Skeletal muscle satellite cell (primary cell): ENCODE measurements at regions not wholly inside any gene's neighbourhood (a gene's known extent, or its start where the extent isn't known, plus 50 kb on each side); places are given as distances from the start of the nearest gene placed in this dataset. TPM values are rescaled to one million over a fixed set of nuclear protein-coding genes. Genes with fewer than 3 reads are reported as not detected.

Experiments used
- H3K27me3 ChIP-seq: 2 replicates; pipeline ENCODE4 v1.7.0; 2013; ENCODE audit warnings: low read length; ENCODE audit not compliant: control insufficient read depth, insufficient read depth
- H3K36me3 ChIP-seq: 2 replicates; pipeline ENCODE4 v1.7.0; 2013; ENCODE audit warnings: mild to moderate bottlenecking, control low read depth, low read length; ENCODE audit not compliant: insufficient read depth
- H3K4me1 ChIP-seq: 2 replicates; pipeline ENCODE4 v1.7.0; 2013; ENCODE audit warnings: low read length; ENCODE audit not compliant: control insufficient read depth, insufficient read depth
- H3K4me2 ChIP-seq: 2 replicates; pipeline ENCODE4 v1.7.0; 2013; ENCODE audit warnings: mild to moderate bottlenecking, low read length
- H3K4me3 ChIP-seq: 2 replicates; pipeline ENCODE4 v1.7.0; 2013; ENCODE audit warnings: low read length
- H3K9ac ChIP-seq: 2 replicates; pipeline ENCODE4 v1.7.0; 2013; ENCODE audit warnings: mild to moderate bottlenecking, low read depth, low read length, moderate library complexity
- H3K9me3 ChIP-seq: replicated peaks from 2 replicates; pipeline ENCODE4 v1.7.0; 2013; ENCODE audit warnings: mild to moderate bottlenecking, control low read depth, low read length
- small RNA-seq: library from RNA; depleted of rRNA; stranded (forward); fragments of <200 nt; gene quantifications from one replicate; pipeline ENCODE3, GENCODE V24; 2012

GRCh38 chr18:55034742-55035141, 75.5 kb upstream of the CCDC68 start:
- peaks cover 10% of the 10 kb centered on the region for H3K27me3 ChIP-seq
- no peak overlapping the region for H3K4me3 ChIP-seq
- no peaks in the 10 kb centered on the region for H3K36me3 ChIP-seq
- no peaks in the 10 kb centered on the region for H3K4me1 ChIP-seq
- H3K9ac ChIP-seq, result no peak overlapping the region
- H3K4me2 ChIP-seq, result no peak overlapping the region
- H3K9me3 ChIP-seq, result no peaks in the 10 kb centered on the region

- H3K4me1 ChIP-seq, result no peaks in the 10 kb centered on the region
- no peak overlapping the region for H3K9ac ChIP-seq
- H3K36me3 ChIP-seq, result no peaks in the 10 kb centered on the region
- H3K4me2 ChIP-seq, result no peak overlapping the region
- H3K4me3 ChIP-seq, result no peak overlapping the region
- no peaks in the 10 kb centered on the region for H3K9me3 ChIP-seq
- H3K27me3 ChIP-seq, result peaks cover 10% of the 10 kb centered on the region
These were observed 72.7 kb upstream of the CCDC68 start for GRCh38 chr18:55031979-55032378.

- Histone ChIP-seq H3K27me3 (peaks cover 10% of the 10 kb centered on the region), H3K9me3 (no peaks in the 10 kb centered on the region), H3K9ac (no peak overlapping the region), H3K36me3 (no peaks in the 10 kb centered on the region), H3K4me2 (no peak overlapping the region), H3K4me1 (no peaks in the 10 kb centered on the region), H3K4me3 (no peak overlapping the region)
These were observed 72.3 kb upstream of the CCDC68 start for GRCh38 chr18:55031576-55031975.

- peaks cover 10% of the 10 kb centered on the region for H3K27me3 ChIP-seq
- no peaks in the 10 kb centered on the region for H3K9me3 ChIP-seq
- H3K9ac ChIP-seq, result no peak overlapping the region
- H3K36me3 ChIP-seq, result no peaks in the 10 kb centered on the region
- H3K4me1 ChIP-seq, result no peaks in the 10 kb centered on the region
- no peak overlapping the region for H3K4me2 ChIP-seq
- H3K4me3 ChIP-seq, result no peak overlapping the region
These were observed 71.9 kb upstream of the CCDC68 start for GRCh38 chr18:55031164-55031563.

- Histone ChIP-seq H3K4me2 (no peak overlapping the region), H3K4me1 (peaks cover 5% of the 10 kb centered on the region), H3K9me3 (no peaks in the 10 kb centered on the region), H3K27me3 (no peaks in the 10 kb centered on the region), H3K9ac (no peak overlapping the region), H3K36me3 (no peaks in the 10 kb centered on the region), H3K4me3 (no peak overlapping the region)
These were observed 65.3 kb upstream of the CCDC68 start for GRCh38 chr18:55024564-55024963.

- no peak overlapping the region for H3K4me3 ChIP-seq
- H3K4me1 ChIP-seq, result peaks cover 11% of the 10 kb centered on the region
- no peak overlapping the region for H3K4me2 ChIP-seq
- H3K9me3 ChIP-seq, result no peaks in the 10 kb centered on the region
- no peaks in the 10 kb centered on the region for H3K27me3 ChIP-seq
- no peak overlapping the region for H3K9ac ChIP-seq
- H3K36me3 ChIP-seq, result no peaks in the 10 kb centered on the region
These were observed 59.3 kb upstream of the CCDC68 start for GRCh38 chr18:55018602-55019001.

GRCh38 chr18:55014095-55014494, 54.8 kb upstream of the CCDC68 start:
- Histone ChIP-seq H3K4me3 (no peak overlapping the region), H3K4me1 (peaks cover 9% of the 10 kb centered on the region), H3K36me3 (no peaks in the 10 kb centered on the region), H3K4me2 (no peak overlapping the region), H3K9ac (no peak overlapping the region), H3K9me3 (no peaks in the 10 kb centered on the region), H3K27me3 (peaks cover 4% of the 10 kb centered on the region)

GRCh38 chr18:55013685-55014084, 54.4 kb upstream of the CCDC68 start:
- H3K27me3 ChIP-seq, result peaks cover 4% of the 10 kb centered on the region
- H3K4me3 ChIP-seq, result no peak overlapping the region
- H3K36me3 ChIP-seq, result no peaks in the 10 kb centered on the region
- no peaks in the 10 kb centered on the region for H3K9me3 ChIP-seq
- H3K4me2 ChIP-seq, result no peak overlapping the region
- H3K9ac ChIP-seq, result no peak overlapping the region
- H3K4me1 ChIP-seq, result peaks cover 5% of the 10 kb centered on the region

- Histone ChIP-seq H3K4me1 (no peaks in the 10 kb centered on the region), H3K4me3 (no peak overlapping the region), H3K4me2 (no peak overlapping the region), H3K9me3 (no peaks in the 10 kb centered on the region), H3K27me3 (peaks cover 9% of the 10 kb centered on the region), H3K36me3 (no peaks in the 10 kb centered on the region), H3K9ac (no peak overlapping the region)
These were observed 53.8 kb upstream of the CCDC68 start for GRCh38 chr18:55013086-55013485.

- Histone ChIP-seq H3K9me3 (no peaks in the 10 kb centered on the region), H3K4me1 (no peaks in the 10 kb centered on the region), H3K4me2 (no peak overlapping the region), H3K4me3 (no peak overlapping the region), H3K27me3 (peaks cover 17% of the 10 kb centered on the region), H3K9ac (no peak overlapping the region), H3K36me3 (no peaks in the 10 kb centered on the region)
These were observed 52.7 kb upstream of the CCDC68 start for GRCh38 chr18:55012008-55012407.

Small RNA genes lying in the stretch of these regions (small RNA-seq; reads per million reads assigned to genes)
- gene RNA5SP459, result not detected
